PC-9 (cell line): ENCODE measurements at regions not wholly inside any gene's neighbourhood (a gene's known extent, or its start where the extent isn't known, plus 50 kb on each side); places are given as distances from the start of the nearest gene placed in this dataset.

Experiments used
- EZH2 ChIP-seq: fragments of 200-600 bp; sonication (generic); IDR thresholded peaks from 2 replicates; pipeline ENCODE4 v1.8.0; 2017; ENCODE audit warnings: antibody characterized with exemption, low read depth
- TF ChIP-seq, protein P1 (sequence below): fragments of 200-600 bp; sonication (generic); conservative IDR thresholded peaks from 2 replicates; pipeline ENCODE4 v1.6.1; 2017; ENCODE audit warnings: mixed run types, antibody characterized with exemption, mild to moderate bottlenecking, moderate library complexity

DNA sequence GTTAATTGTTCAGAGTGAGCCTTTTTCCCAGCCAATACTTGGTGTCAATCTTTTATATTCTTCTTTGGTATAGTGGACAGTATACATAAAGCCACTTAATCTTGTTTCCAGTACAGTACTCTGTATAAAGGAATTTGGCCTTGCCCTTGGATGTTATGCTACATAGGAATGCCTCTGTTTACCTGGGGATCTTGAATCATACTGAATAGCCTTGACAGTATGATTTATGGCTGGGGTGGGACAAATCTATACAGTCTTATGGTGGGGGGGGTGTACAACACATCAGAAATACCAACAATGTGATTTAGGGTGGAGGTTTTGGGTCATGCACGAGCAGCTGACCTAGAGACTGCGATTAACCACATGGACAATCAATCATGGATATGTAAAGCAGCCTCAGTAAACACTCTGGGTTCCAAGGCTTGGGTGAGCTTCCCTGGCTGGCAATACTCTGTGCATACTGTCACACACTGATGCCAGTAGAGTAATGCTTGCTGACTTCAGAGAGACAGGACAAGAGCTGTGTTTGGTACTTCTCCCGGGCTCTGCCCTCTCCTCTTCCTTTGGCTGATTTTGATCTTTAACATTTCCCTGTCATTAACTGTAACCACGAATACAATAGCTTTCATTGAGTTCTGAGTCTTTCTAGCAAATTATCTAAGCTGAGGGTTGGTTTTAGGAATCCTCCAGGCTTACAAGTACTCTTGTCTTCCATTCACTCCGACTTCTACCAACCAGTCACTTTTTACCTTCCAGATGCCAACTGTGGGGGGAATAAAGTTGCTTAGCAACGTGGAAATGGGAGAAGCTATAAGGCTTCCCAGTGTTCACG is 84.6 kb downstream of the IARS1 start:
- TF ChIP-seq, protein P1, sequence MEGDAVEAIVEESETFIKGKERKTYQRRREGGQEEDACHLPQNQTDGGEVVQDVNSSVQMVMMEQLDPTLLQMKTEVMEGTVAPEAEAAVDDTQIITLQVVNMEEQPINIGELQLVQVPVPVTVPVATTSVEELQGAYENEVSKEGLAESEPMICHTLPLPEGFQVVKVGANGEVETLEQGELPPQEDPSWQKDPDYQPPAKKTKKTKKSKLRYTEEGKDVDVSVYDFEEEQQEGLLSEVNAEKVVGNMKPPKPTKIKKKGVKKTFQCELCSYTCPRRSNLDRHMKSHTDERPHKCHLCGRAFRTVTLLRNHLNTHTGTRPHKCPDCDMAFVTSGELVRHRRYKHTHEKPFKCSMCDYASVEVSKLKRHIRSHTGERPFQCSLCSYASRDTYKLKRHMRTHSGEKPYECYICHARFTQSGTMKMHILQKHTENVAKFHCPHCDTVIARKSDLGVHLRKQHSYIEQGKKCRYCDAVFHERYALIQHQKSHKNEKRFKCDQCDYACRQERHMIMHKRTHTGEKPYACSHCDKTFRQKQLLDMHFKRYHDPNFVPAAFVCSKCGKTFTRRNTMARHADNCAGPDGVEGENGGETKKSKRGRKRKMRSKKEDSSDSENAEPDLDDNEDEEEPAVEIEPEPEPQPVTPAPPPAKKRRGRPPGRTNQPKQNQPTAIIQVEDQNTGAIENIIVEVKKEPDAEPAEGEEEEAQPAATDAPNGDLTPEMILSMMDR = no peak
- no peak for TF ChIP-seq EZH2
